HEK293 (cell line): ENCODE measurements at regions not wholly inside any gene's neighbourhood (a gene's known extent, or its start where the extent isn't known, plus 50 kb on each side); places are given as distances from the start of the nearest gene placed in this dataset.

Experiments used
- ZNF274 ChIP-seq, 2 experiments: fragments of 200-500 bp in 1 of 2; fragments of 450-650 bp in 1 of 2; sonication (Bioruptor generic) in 1 of 2; formaldehyde crosslinking in 1 of 2; IDR thresholded peaks; 2 replicates each; pipeline versions ENCODE4 v1.5.1 to v1.6.1; 2014 to 2016; ENCODE audit warnings: borderline replicate concordance in 1 of 2, inconsistent platforms in 1 of 2, low read length in 1 of 2, missing biosample characterization in 1 of 2, missing genetic modification characterization in 1 of 2
- ZNF830 ChIP-seq: fragments of 450-650 bp; IDR thresholded peaks from 2 replicates; pipeline ENCODE4 v1.5.0; 2018; ENCODE audit warnings: missing biosample characterization, missing genetic modification characterization, low read depth, mild to moderate bottlenecking, moderate library complexity
- TF ChIP-seq, protein P1 (sequence below): fragments of 450-650 bp; formaldehyde crosslinking; IDR thresholded peaks from 2 replicates; pipeline ENCODE4 v1.5.1; 2016; ENCODE audit warnings: missing biosample characterization, missing genetic modification characterization
- TF ChIP-seq, protein P2 (sequence below): fragments of 450-650 bp; formaldehyde crosslinking; IDR thresholded peaks from 2 replicates; pipeline ENCODE4 v1.5.1; 2016; ENCODE audit warnings: missing biosample characterization, missing genetic modification characterization

DNA sequence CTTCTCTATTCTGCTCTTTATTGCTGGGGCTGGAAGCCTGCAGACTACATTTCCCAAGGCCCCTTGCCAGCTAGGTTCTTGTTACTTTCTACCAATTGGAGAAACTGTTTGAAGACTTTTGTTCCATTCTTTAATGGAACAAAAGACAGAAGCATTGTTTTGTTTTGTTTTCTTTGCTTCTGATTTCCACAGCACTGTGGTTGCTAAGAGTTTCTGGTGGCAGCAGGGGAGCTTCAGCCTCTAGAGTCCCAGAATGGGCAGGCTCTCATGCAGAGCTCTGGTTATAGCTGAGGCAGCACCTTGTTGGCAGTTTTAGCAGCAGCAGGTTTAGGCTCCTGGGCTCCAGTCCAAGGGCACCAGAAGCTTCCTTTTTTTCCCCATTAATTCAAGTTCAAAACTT is 234.3 kb downstream of the ETAA1 start:
- TF ChIP-seq, protein P1, sequence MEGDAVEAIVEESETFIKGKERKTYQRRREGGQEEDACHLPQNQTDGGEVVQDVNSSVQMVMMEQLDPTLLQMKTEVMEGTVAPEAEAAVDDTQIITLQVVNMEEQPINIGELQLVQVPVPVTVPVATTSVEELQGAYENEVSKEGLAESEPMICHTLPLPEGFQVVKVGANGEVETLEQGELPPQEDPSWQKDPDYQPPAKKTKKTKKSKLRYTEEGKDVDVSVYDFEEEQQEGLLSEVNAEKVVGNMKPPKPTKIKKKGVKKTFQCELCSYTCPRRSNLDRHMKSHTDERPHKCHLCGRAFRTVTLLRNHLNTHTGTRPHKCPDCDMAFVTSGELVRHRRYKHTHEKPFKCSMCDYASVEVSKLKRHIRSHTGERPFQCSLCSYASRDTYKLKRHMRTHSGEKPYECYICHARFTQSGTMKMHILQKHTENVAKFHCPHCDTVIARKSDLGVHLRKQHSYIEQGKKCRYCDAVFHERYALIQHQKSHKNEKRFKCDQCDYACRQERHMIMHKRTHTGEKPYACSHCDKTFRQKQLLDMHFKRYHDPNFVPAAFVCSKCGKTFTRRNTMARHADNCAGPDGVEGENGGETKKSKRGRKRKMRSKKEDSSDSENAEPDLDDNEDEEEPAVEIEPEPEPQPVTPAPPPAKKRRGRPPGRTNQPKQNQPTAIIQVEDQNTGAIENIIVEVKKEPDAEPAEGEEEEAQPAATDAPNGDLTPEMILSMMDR = no peak
- TF ChIP-seq ZNF830 (tag by site-specific recombination) = no peak
- TF ChIP-seq, protein P2, sequence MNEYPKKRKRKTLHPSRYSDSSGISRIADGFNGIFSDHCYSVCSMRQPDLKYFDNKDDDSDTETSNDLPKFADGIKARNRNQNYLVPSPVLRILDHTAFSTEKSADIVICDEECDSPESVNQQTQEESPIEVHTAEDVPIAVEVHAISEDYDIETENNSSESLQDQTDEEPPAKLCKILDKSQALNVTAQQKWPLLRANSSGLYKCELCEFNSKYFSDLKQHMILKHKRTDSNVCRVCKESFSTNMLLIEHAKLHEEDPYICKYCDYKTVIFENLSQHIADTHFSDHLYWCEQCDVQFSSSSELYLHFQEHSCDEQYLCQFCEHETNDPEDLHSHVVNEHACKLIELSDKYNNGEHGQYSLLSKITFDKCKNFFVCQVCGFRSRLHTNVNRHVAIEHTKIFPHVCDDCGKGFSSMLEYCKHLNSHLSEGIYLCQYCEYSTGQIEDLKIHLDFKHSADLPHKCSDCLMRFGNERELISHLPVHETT (tag by site-specific recombination) = no peak
- no peak for TF ChIP-seq ZNF274 (IDR thresholded peaks at IDR 0.05; ENCODE audit: low read length)
- no peak for TF ChIP-seq ZNF274 (tag by site-specific recombination; IDR thresholded peaks at IDR 0.05; ENCODE audit: borderline replicate concordance)
